ENCODE measurements at regions not wholly inside any gene's neighbourhood (a gene's known extent, or its start where the extent isn't known, plus 50 kb on each side); places are given as distances from the start of the nearest gene placed in this dataset.
"Not testable (repeated sequence)": the region's sequence is repeated elsewhere in the genome, so short reads cannot be mapped to it uniquely, and the experiment has no call there.

GRCh38 chr2:129178356-129178755 is 801.1 kb upstream of the RAB6C start:
- DNase-seq (ENCODE audit: low read depth in 2 of 3, low spot score in 2 of 3), result no peak

- DNase-seq (ENCODE audit: low read depth in 2 of 3, low spot score in 2 of 3), result no peak
These were observed 800.3 kb upstream of the RAB6C start for GRCh38 chr2:129179199-129179598.

GRCh38 chr2:129180124-129180716 is 799.2 kb upstream of the RAB6C start:
- DNase-seq (ENCODE audit: low read depth in 2 of 3, low spot score in 2 of 3), result no peak

- DNase-seq (ENCODE audit: low read depth in 2 of 3, low spot score in 2 of 3), result no peak
These were observed 798.0 kb upstream of the RAB6C start for GRCh38 chr2:129181433-129181832.

- no peak for DNase-seq (ENCODE audit: low read depth in 2 of 3, low spot score in 2 of 3)
These were observed 797.5 kb upstream of the RAB6C start for GRCh38 chr2:129181963-129182362.

- no peak for DNase-seq (ENCODE audit: low read depth in 2 of 3, low spot score in 2 of 3)
These were observed 792.1 kb upstream of the RAB6C start for GRCh38 chr2:129187343-129187742.

- DNase-seq (ENCODE audit: low read depth in 2 of 3, low spot score in 2 of 3), result no peak
These were observed 791.0 kb upstream of the RAB6C start for GRCh38 chr2:129188451-129188850.

GRCh38 chr2:129189617-129190319 is 789.7 kb upstream of the RAB6C start:
- DNase-seq (ENCODE audit: low read depth in 2 of 3, low spot score in 2 of 3), result no peak

- no peak for DNase-seq (ENCODE audit: low read depth in 2 of 3, low spot score in 2 of 3)
These were observed 789.0 kb upstream of the RAB6C start for GRCh38 chr2:129190494-129190893.

GRCh38 chr2:129191530-129191929 is 787.9 kb upstream of the RAB6C start:
- no peak for DNase-seq (ENCODE audit: low read depth in 2 of 3, low spot score in 2 of 3)

- DNase-seq (ENCODE audit: low read depth in 2 of 3, low spot score in 2 of 3), result no peak
These were observed 787.3 kb upstream of the RAB6C start for GRCh38 chr2:129192117-129192516.

- DNase-seq (ENCODE audit: low read depth in 2 of 3, low spot score in 2 of 3), result no peak
These were observed 786.6 kb upstream of the RAB6C start for GRCh38 chr2:129192841-129193253.

GRCh38 chr2:129193961-129194360 is 785.5 kb upstream of the RAB6C start:
- no peak for DNase-seq (ENCODE audit: low read depth in 2 of 3, low spot score in 2 of 3)

GRCh38 chr2:129199501-129199900 is 780.0 kb upstream of the RAB6C start:
- no peak for DNase-seq (ENCODE audit: low read depth in 2 of 3, low spot score in 2 of 3)

- DNase-seq (ENCODE audit: low read depth in 2 of 3, low spot score in 2 of 3), result no peak
These were observed 777.8 kb upstream of the RAB6C start for GRCh38 chr2:129201696-129202095.

GRCh38 chr2:129203331-129203730 is 776.1 kb upstream of the RAB6C start:
- no peak for DNase-seq (ENCODE audit: low read depth in 2 of 3, low spot score in 2 of 3)

- not testable (repeated sequence) for DNase-seq (ENCODE audit: low read depth in 2 of 3, low spot score in 2 of 3)
These were observed 774.9 kb upstream of the RAB6C start for GRCh38 chr2:129204581-129204980.

GRCh38 chr2:129205176-129205575 is 774.3 kb upstream of the RAB6C start:
- DNase-seq (ENCODE audit: low read depth in 2 of 3, low spot score in 2 of 3), result no peak

- no peak for DNase-seq (ENCODE audit: low read depth in 2 of 3, low spot score in 2 of 3)
These were observed 773.7 kb upstream of the RAB6C start for GRCh38 chr2:129205766-129206165.

GRCh38 chr2:129212299-129212958 is 767.0 kb upstream of the RAB6C start:
- no peak for DNase-seq (ENCODE audit: low read depth in 2 of 3, low spot score in 2 of 3)

- no peak for DNase-seq (ENCODE audit: low read depth in 2 of 3, low spot score in 2 of 3)
These were observed 755.4 kb upstream of the RAB6C start for GRCh38 chr2:129224022-129224421.

- DNase-seq (ENCODE audit: low read depth in 2 of 3, low spot score in 2 of 3), result no peak
These were observed 755.0 kb upstream of the RAB6C start for GRCh38 chr2:129224486-129224885.

All from hematopoietic multipotent progenitor cell (in vitro differentiated cells).